ENCODE measurements at regions not wholly inside any gene's neighbourhood (a gene's known extent, or its start where the extent isn't known, plus 50 kb on each side); places are given as distances from the start of the nearest gene placed in this dataset.

- no peak for TF ChIP-seq POLR2A (IDR thresholded peaks at IDR 0.05)
- TF ChIP-seq CTCF (IDR thresholded peaks at IDR 0.05), result no peak
These were observed 55.4 kb upstream of the MED13L start for GRCh38 chr12:116332705-116333380.

Measured in right lobe of liver (tissue), 4 donors.